ENCODE measurements at regions not wholly inside any gene's neighbourhood (a gene's known extent, or its start where the extent isn't known, plus 50 kb on each side); places are given as distances from the start of the nearest gene placed in this dataset.

DNA sequence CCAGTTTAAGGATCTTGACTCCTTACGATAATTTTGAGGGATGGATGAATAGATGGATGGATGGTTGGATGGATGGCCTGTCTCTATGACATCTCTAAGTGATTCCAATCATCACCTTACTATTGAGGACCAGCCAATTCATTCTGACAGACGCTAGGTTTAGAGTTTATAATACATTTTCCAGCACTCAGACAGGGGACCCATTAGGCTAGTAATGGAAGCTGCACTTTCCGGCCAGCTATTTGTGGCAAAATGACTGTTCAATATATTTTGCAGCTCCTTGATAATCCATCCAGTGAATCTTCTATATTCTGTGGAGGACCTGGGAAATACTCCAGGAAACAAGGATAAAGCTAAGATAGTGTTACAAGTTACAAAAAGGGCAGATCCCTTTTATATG lies 262.9 kb downstream of the TDRD15 start:
- no peak for DNase-seq (ENCODE audit: low read depth, low spot score)

DNA sequence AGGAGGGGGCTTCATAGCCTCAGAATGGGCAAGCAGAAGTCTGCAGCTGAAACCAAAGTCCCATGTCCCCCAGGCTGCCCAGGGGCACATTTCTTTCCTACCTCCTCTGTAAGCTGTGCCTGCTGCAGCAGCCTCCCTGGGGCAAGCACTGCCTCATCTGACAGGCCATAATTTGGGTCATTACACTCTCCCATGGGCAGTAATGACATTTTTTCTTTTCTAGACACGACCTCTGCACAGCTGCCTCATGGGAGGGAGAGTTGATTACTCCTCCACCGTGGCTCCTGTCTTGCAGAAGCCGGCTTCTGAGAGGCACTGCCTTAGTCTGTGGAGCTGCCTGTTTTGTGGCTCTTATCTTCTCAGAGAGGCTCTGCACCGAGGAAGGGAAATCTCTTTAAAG lies 268.9 kb downstream of the TDRD15 start:
- DNase-seq (ENCODE audit: low read depth, low spot score), result no peak

DNA sequence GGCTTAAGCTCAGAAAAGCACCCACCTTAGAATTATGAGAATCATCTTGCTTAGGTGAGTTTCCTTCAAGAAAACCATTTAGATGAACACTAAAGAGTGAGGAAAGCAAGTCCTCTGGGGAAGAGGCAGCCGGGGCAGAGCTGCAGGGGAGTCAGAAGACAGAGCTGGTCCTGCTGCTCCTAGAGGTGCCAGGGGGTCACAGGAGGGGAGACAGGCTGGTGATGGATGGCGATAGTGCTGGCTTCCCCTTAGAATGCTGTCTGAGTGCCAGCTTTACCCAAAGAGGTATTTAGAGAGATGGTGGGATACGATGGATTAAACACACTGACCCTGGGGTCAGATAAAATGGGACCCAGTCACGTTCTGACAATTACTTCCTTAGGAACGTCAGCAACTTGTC lies 269.4 kb downstream of the TDRD15 start:
- DNase-seq (ENCODE audit: low read depth, low spot score), result no peak

DNA sequence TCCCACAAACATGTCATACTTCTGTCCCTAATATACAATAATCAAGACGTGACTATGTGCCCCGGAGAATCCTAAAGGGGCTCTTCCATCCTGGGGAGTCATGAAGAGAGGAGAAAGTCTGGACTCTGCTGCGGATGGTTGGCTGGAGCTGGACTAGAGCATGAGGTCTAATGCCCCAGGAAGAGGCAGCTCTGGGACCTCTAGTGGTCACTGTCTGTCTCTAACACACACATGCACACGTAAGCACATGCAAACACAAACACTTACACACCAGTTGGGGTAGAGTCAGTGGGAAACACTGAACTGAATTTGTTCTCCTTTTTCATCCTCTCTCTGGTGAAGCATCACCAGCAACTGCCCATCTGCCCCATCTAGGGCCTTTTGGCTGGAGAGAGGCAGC lies 271.6 kb downstream of the TDRD15 start:
- no peak for DNase-seq (ENCODE audit: low read depth, low spot score)

DNA sequence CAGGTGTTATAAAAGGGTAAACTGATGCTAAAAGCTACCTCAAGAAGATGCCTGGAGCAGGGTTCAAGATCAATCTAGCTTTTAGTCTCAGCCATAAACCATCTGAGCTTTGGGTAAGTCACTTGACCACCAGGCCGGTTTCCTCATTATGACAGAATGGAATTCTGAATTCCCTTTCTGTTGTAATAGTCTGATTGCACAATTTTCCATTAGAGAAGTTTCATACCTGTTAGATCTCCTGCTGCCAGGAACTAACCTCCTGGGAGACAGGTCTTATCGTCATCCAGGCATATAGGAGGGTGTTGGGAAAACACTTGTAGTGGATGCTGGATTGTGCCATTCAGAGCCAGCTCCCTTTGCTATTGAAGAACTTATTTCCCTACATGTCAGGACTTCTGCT lies 272.5 kb downstream of the TDRD15 start:
- DNase-seq (ENCODE audit: low read depth, low spot score), result no peak

DNA sequence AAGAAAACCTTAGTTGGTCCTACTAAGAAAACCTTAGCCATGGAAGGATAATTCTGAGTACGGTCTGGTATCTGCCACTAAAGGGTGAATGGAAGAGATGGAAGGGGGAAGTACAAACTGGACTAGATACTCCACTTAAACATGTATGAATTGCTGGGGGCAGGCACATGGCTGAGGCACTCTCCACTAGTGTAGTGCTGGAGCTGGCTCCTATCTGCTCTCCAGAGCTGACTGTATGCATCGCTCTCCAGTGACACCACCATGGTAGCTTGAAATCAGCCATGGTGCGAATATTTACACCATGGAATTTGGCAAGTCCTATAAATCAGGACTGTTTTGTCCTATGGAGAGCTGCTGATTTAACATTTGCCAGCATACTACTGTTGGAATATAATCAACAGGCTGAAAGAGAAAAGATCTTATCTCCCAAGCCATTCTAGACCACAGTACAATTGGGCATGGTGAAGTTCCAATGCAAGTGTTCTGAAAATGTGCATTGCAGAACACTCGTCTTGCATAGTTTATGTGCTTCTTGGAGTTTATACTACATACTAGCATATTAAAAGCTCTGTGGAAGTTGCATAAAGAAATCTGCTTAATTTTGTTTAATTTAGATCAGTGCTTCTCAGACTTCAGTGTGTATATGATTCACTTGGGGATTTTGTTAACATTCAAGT lies 277.4 kb downstream of the TDRD15 start:
- DNase-seq (ENCODE audit: low read depth, low spot score), result no peak

DNA sequence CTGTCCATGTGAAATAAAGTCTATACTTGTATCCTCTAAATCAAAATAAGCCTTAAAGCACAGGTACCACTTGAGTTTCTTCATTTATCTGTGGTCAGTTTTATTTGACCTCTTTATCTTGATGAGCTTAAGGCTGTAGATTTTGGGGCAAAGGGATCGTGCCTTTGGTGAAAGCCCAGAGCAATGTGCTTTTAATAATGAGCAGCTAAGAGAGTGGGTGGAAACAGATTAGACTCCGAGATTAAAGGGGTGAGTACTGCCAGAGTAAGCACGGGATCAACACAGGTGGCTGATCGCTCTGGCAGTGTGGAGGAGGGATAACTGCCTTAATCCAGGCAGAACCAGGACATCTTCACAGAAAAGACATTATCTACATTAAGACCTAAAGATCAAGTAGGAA lies 280.4 kb downstream of the TDRD15 start:
- no peak for DNase-seq (ENCODE audit: low read depth, low spot score)

DNA sequence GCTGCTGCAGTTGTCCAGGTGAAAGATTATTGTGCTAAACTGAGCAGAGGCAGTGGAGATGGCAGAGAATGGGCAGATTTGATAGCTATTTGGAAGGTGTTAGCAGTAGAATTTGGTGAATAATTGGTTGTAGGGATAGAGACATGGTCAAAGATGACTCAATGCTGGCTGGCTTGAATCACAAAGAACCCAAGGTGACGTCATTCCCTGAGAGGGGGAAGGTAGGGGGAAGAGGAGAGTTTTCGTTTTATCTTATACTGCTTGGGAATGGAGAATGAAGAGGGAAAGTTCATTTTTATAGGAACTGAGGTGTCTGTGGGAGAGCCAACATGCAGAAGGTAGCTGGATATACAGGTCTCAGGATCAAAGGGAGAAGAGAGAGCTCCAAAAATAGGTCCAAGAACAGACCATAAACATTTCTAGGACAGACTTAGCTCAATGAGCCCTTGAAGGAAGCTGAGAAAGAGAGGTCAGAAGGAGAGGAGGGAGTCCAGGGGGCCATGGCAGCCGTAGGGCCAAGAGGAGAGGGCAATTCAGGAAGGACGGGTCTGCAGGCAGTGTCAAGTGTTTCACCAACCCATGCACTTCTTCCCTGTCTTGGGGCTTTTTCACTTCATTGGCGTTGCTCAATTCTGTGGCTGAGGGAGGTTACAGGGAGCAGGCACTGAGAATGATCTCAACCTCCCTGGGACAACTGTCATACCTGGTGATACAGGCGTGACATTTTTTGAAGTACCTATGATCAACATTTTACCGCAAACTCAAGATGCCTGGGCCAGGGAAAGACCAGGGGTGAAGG lies 281.3 kb downstream of the TDRD15 start:
- no peak for DNase-seq (ENCODE audit: low read depth, low spot score)

DNA sequence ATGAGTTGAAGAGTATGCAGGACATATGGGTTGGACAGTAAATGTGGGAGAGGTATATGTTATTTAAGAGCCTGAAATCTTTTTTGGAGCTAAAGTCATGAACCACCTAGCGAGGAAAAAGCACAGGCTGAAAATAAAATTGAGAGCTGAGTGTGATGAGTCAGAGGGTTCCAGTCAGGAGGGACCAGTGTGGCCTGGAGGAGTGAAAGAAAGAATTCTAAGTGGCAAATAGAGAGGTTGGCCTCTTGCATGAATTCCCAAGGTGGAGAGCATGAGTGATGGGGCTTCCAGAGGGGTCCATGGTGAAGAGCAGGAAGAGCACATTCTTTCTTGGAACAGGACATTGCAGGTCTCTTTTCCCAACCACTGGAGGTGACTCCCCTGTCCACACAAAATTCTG lies 282.6 kb downstream of the TDRD15 start:
- DNase-seq (ENCODE audit: low read depth, low spot score), result no peak

DNA sequence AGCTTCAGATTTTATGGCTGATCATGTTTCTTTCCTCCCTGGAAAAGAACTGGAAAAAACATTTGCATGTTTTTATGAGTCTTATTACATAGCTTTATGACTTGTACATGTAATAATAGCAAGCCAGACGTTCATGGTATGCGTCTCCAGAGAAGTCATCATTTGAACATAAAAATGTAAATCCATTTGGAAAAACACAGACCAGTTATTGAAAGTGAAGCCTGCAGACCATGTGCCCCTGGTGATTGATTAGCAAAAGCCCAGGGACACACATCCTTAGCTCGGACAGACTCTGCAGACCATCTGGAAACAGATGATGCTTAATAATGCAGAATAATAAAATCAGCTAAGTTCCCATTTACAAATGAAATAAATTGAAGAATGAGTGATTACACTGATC lies 283.1 kb downstream of the TDRD15 start:
- no peak for DNase-seq (ENCODE audit: low read depth, low spot score)

DNA sequence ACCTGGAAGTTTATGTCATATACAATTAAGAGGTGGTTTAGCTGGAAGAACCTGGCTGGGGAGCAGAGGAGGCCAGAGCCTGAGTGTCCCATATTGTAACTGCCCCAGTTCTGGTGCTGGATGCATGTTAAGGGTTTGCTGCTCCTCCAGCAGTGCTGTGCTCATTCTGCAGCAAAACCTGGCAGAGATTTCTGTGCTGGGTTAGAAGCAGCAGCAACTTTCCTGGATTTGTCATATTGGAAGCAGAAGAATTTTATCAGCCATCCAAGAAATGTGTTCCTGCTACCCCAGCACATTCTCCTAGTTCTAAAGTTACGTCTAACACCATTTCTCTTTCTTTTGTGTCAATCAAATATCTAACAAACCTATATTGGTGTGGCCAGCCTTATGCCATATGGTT lies 284.1 kb downstream of the TDRD15 start:
- DNase-seq (ENCODE audit: low read depth, low spot score), result no peak

DNA sequence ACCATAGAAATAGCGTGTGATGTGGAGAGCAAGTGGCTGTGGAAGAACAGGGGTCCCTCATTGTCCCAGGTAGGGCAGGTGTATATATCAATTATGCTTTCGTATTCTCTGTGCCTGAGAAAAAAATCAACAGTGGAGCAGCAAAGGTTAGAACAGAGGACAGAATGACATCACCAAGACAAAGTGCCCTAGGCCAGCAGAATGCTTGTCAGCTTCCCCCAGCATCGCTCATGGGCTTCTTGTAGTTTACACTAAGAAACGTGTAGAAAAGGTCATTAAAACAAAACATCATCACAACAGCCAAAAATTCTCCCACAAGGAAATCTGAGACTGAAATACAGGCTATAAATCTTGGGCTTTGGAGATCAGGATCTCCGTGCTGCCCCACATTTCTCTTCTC lies 288.0 kb downstream of the TDRD15 start:
- DNase-seq (ENCODE audit: low read depth, low spot score), result no peak

DNA sequence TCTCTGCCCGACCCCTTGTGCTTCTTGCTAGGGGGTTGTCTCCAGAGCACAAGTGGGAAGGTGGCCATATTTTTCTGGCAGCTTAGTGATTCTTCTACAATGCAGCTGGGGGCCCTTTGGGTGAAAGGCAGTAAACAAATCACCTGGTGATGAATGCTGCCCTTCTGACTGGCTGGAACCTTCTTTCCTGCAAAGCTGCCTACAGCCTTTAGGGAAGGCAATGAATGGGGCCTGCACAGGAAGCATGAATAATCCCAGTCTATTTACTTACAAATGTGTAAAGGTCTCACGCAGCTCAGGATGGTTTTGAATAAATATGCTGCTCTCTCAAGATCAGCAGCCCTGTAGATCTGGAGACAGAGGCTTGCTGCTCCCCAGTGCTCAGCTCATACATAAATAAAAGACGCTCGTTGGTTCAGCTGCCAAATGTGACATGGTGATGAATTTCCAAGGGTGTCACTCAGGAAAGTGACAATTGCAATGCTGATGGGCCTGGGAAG lies 289.2 kb downstream of the TDRD15 start:
- no peak for DNase-seq (ENCODE audit: low read depth, low spot score)

DNA sequence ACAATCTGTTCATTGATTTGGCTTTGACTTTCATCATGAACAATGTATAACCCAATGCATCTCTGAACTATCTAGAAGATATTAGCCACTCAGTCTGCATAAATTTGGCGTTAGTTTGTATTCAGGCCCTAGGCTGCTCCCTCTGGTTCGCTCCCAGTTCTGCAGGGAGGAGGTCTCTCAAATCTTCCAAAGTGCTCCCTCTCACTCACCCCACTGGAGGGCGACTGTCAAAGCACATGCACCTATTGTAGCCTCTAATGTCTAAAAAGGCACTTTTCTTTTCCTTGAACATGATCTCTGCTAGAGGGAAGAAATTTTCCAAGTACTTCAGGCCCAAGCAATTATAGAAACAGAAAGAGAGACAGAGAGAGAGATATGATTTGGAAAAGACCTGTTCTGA lies 291.5 kb downstream of the TDRD15 start:
- no peak for DNase-seq (ENCODE audit: low read depth, low spot score)

DNA sequence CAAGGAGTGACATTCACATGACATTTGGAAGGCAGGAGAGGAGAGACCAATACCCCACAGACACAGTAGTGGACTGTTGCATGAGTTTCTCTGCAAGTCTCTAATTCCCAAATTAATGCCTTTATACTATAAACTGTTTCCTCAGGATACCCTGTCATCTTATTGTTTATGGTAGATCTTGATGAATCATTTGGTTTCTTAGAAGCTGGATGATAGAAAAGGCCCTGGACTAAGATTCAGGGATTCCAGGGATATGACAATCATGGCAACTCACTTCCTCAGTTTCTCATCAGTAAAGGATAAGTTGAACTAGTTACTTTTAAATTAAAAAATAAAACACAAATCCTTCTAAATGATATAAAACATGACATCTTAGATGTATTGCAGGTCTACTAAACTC lies 292.5 kb downstream of the TDRD15 start:
- no peak for DNase-seq (ENCODE audit: low read depth, low spot score)

DNA sequence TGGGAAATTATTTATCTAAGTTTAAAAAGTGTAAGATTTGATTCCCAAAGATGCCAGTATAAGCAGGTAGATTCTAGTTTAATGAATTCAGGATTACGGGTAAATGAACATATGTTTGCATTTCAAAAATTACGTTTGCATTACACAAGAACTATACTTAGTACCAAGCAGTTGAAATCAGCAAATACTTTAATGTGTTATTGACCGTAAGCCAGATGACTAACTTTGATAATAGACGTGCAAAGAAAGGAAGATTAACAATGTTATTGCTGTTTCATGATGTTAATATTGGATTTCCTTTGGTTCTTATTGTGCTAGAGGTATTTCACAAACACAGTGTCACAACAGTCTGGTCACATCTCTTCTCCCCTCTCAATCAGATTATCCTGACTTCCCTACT lies 294.7 kb downstream of the TDRD15 start:
- no peak for DNase-seq (ENCODE audit: low read depth, low spot score)

DNA sequence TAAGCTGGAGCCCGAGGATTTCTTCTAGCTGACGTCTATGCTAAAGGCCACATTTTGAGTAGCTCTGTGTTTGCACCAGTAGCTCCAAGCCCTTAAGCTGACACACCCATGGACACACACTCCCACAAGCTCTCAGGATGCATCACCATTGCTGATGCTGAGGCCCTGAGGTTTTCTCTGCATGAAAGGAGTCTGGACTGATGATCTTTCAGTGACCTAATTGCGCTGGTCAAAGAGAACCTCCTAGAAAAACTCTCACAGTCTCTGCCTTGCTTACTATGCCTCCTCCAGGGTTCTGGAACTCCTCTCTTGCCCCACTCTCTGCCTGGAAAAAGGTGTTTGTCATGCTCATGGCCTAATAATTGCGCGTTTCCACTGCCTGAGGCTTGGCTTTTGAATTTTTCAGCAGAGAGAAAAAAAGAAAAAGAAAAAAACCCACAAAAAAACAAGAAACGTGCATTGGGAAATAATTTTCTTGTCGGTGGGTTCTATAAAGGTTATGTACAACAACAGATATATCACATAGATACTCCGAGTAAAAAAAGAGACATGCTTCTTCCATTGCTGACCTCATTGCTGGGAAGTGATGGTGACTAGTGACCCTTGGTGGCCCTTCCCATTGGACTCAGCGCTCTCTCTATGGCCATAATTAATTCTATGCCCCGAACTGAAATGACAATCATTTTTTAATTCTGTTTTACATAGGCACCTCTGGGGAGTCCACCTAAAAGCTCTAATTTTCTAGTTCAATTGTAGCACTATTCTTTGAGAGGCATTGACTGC lies 297.0 kb downstream of the TDRD15 start:
- DNase-seq (ENCODE audit: low read depth, low spot score), result no peak

DNA sequence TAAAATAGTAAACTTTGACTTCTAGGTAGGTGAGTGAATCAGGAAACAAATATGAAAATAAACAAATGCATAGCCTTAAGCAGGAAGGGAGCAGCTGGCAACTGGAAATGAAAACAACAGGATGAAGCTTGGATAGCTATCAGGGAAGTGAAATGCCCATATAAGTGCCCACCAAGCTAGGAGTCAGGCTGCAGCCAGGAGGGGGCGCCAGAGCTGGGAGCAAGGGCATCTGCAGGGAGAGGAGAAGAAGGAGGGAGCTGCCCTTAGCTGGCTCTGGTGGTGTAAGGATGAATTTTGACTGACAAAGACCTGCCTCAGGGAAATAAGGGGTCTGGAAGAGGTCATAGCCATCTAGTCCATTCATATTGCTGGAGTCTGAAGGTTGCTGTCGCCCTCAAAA lies 298.3 kb downstream of the TDRD15 start:
- DNase-seq (ENCODE audit: low read depth, low spot score), result no peak

DNA sequence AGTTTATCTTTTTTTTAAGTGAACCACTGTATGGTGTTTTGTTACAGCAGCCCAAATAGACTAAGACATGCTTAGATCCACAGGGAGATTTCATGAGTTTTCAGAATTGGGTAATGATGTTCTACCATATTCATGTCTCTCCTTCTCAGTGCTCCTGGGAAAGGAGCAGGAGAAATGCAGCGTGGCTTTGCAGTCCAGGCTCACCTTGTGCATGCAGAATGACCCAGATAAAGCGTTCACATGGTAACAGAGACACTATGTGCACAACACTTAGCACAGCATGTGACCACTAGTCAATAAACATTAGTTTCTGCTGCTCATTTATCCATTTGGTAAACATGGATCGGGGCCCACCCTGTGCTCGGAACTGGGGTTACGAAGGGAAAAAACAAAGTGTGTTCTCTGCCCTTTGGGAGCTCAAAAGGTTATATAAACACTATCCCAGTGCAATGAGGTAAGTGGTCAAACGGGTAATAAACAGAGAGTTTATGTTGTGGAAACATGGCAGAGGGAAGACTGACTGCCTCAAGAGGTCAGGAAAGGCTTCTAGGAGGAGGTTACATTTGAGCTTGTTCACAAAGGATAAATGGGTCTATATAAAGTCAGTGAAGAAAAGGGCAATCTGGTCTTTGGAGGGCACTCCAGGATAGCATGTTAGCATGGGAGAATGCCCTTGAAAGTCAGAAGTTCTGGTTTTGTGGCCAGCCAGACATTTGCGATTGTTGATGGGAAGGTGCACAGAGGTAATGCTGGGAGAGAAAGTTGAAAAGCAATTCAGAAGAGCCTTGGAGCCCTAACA lies 299.2 kb downstream of the TDRD15 start:
- DNase-seq (ENCODE audit: low read depth, low spot score), result no peak

DNA sequence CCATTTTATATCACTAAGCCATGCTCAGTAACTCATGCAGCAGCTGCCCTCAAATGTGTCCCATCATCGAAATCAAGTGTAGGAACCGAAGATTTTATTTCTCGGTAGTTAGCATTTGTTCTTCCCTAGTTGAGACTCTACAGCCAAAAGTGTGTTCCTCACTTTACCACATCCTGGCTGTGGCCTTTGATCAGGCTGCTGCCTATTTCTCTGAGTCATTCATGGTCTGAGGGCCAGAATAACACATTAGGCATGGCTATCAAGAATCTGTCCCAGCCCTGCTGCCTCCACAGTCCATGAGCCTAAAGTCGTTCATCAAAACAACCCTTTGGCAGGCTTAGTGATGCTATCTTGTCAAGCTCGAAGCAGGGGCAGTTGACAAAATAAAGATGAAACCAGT lies 300.1 kb downstream of the TDRD15 start:
- DNase-seq (ENCODE audit: low read depth, low spot score), result no peak

DNA sequence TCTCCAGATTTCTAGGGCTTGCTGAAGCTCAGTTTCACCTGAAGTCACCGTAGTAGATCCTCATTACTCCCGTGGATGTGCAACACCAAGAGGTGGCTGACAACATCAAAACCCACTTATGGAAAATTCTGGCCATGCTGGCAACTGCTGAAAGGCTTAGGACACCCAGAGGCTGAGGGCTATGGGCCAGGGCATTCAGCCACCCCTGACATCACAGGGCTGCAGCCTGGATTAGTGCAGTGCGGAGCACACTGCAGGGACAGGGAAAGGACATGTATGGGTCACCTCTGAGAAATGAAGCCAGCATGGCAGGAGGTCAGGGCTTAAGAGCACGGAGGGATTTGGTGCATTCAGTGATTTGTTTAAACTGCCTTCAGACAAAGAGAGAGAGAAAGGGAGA lies 300.6 kb downstream of the TDRD15 start:
- no peak for DNase-seq (ENCODE audit: low read depth, low spot score)

DNA sequence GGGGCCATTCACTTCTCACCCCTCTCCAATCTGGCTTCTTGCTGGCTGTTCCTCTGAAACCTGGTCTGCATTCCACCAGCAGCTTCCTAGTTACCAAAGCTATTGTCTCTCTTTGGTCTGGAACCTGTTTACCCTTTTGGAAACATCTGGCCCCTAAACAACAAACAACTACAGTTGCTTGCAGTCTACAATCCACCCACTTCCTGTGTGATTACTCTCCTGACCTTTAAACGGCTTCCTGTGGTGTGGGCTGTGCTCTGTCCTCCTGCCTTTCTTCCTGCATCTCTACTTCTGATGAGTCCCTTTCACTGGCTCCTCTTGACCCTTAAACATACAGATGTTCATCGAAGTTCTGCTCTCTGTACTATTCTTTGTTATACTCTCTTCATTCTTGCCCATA lies 303.8 kb downstream of the TDRD15 start:
- no peak for DNase-seq (ENCODE audit: low read depth, low spot score)

Data from pulmonary artery endothelial cell (primary cell).